Stimulated activated CD8-positive, alpha-beta memory T cell treated with anti-CD3 and anti-CD28 coated beads, Interleukin-2, amount 100 ng/mL, for 48 hours (primary cell): ENCODE measurements at regions not wholly inside any gene's neighbourhood (a gene's known extent, or its start where the extent isn't known, plus 50 kb on each side); places are given as distances from the start of the nearest gene placed in this dataset.
A peak's percentile ranks its signal among the peaks of the same experiment; 100 is the strongest.

Experiments used
- DNase-seq, 2 donors: peaks; one replicate each; pipeline ENCODE4 v3.0.0-alpha.2; 2020; ENCODE audit warnings: low read depth in 2 of 2

- no peak for DNase-seq
Measured at GRCh38 chr4:81776794-81777193, 305.1 kb upstream of the RASGEF1B start.

- DNase-seq: no peak
Measured at GRCh38 chr4:81773557-81773956, 301.9 kb upstream of the RASGEF1B start.

- DNase-seq: no peak
Measured at GRCh38 chr4:81771721-81772120, 300.0 kb upstream of the RASGEF1B start.

- no peak for DNase-seq
Measured at GRCh38 chr4:81769244-81769643, 297.5 kb upstream of the RASGEF1B start.

- DNase-seq: no peak
Measured at GRCh38 chr4:81758574-81759264, 287.0 kb upstream of the RASGEF1B start.

GRCh38 chr4:81757691-81758090, 286.0 kb upstream of the RASGEF1B start:
- no peak for DNase-seq

GRCh38 chr4:81756973-81757372, 285.3 kb upstream of the RASGEF1B start:
- DNase-seq: no peak

GRCh38 chr4:81756042-81756441, 284.3 kb upstream of the RASGEF1B start:
- DNase-seq: no peak

- DNase-seq: no peak
Measured at GRCh38 chr4:81754169-81754568, 282.5 kb upstream of the RASGEF1B start.

GRCh38 chr4:81751531-81752289, 280.0 kb upstream of the RASGEF1B start:
- no peak for DNase-seq

- DNase-seq: no peak
Measured at GRCh38 chr4:81747242-81747930, 275.7 kb upstream of the RASGEF1B start.

GRCh38 chr4:81746773-81747172, 275.1 kb upstream of the RASGEF1B start:
- no peak for DNase-seq

GRCh38 chr4:81746071-81746470, 274.4 kb upstream of the RASGEF1B start:
- DNase-seq: no peak

GRCh38 chr4:81745050-81745449, 273.3 kb upstream of the RASGEF1B start:
- no peak for DNase-seq

- DNase-seq: no peak
Measured at GRCh38 chr4:81743731-81744435, 272.2 kb upstream of the RASGEF1B start.

GRCh38 chr4:81740487-81740886, 268.8 kb upstream of the RASGEF1B start:
- no peak for DNase-seq

- DNase-seq: no peak
Measured at GRCh38 chr4:81738891-81739290, 267.2 kb upstream of the RASGEF1B start.

- no peak for DNase-seq
Measured at GRCh38 chr4:81737865-81738559, 266.3 kb upstream of the RASGEF1B start.

GRCh38 chr4:81736324-81736723, 264.6 kb upstream of the RASGEF1B start:
- no peak for DNase-seq

GRCh38 chr4:81732980-81733379, 261.3 kb upstream of the RASGEF1B start:
- no peak for DNase-seq

- peak; percentile 40 for DNase-seq
Measured at GRCh38 chr4:81724925-81725329, 253.2 kb upstream of the RASGEF1B start.
